GM18498 (cell line): ENCODE measurements at regions not wholly inside any gene's neighbourhood (a gene's known extent, or its start where the extent isn't known, plus 50 kb on each side); places are given as distances from the start of the nearest gene placed in this dataset.

Experiments used
- ATAC-seq: cut with Tn5 transposase; IDR thresholded peaks from one replicate; pipeline ENCODE4 v1.9.1; 2021; ENCODE audit warnings: mild to moderate bottlenecking, moderate library complexity; ENCODE audit not compliant: unreplicated experiment

DNA sequence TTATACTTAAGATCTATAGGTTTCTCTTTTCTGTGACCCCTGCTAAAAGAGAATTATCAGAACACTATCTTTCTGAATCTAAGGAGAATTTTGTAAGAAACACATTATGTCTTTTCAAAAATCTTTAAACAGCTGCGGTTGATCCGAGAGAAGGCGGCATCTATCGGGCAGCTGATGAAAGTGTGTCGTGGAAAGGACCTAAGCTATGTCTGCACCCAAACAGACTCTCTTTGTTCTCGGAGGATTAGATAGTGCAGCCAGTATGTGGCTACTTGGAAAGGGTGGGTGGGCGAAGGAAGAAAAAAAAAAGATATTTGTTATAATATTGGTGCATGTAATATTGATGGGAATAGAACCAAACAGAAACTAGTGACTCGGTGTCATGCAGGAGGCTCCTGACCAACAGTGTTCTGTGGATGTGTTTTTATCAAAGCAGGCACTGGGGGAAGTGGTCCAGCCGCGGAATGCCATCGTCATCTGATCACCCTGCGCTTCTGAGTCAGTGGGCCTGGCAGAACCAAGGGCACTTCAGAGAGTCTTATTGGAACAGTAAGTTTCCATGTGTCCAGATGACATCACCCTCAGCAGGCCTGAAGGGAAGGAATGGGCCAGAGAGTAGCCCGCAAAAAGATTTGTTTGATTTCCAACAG is 509.7 kb upstream of the AKR1E2 start:
- ATAC-seq = no peak

DNA sequence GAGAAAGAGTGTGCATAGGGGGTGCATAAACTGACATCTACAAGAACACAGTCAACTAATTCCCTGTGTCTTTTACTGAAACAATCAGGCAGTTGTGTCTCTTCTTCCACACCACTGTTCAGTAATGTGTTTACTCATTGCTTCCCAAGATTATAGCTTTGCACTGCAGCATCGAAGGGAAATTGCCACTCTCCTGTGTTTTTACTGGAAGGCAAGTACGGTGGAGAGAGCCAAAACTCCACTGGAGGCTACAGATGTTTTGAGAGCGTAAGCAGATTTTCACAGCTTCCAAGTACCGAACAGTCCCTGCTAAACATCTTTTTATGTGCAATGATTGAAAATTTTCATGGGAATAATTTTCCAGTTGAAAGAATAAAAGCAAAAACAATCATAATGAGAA is 510.5 kb upstream of the AKR1E2 start:
- no peak for ATAC-seq

DNA sequence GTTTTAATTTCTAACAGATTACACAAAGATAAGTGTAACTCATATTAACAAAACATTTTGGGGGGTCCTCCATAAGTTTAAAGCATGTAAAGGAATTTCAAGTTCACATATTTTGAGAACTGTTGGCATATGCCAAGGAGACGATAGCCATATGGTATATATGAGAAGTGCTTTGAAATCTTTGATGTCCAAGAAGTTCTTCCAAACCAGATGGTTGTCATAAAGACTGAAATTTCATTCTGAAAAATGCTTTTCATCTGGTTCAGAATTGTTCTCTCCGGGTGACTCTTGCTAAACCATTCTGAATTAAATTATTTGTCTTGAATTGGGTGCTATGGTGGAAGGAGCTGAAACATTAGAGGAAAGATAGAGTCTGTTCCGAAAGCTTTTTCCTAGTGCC is 513.0 kb upstream of the AKR1E2 start:
- ATAC-seq = no peak

DNA sequence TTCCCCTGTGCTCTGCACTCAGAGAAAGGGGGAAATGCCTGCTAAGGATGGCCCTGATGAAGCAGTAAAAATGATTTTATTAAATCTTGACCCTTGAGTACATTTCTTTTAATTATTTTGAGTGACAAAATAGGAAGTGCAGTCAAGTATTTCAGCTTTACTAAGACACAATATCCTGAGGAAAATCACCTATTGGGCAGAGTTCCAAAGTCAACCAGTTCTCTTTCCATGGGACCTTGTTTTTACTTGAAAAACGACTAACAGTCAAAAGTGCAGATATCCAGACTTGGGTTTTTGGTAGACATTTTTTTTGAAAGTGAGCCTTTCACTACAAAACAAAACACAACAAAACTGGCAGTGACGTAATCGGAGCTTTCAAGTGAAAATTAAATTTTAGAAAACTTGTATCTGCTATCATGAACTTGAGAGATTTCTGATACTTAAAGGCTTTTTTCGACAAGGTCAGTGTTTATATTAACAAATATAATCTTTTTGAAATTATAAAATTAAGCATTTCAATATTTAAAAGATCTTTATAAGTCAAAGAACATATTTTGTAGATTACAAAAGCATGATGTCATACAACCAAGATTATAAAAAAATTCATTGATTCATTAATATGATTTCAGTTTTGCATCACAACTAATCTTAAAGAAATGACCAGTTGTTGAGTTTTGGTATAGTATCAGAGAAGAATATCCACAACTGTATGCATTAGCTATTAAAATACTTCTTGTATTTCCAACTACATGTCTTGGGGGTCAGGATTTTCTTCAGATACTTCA is 513.8 kb upstream of the AKR1E2 start:
- ATAC-seq = no peak

DNA sequence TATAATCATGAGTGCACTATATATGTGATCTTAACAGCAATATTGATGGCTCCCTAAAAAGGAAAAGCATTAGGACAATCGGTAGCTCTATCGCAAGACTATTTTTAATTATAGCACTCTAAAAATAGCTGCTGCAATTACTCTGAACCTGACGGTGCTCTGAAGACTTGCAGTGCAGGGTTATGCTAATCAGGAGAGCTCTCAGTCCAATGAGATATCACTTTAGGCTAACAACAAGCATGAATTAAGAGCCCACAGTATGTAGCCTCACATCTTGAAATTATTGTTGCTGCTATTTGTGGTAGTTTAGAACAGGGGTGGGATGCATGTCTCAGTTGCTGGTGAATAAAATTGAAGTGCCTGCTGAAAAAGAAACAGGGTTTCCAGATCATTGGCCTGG is 515.8 kb upstream of the AKR1E2 start:
- ATAC-seq = no peak

DNA sequence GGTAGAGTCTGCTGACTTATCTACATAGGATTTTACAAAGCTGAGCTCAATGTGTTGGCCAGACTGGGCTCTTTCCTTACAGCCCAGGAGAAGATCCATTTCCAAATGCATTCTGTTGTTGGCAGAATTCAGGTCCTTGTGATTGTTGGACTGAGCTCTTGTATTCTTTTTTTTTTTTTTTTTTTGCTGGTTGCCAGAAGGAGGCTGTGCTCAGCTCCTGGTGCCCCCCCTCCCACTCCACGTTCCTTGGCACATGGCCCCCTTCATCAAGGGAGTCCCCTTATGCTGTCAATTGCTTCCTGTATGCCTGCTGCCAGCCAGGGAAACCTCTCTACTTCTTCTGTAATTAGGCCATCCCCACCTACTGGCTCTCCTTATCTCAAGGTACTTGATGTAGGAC is 518.1 kb upstream of the AKR1E2 start:
- ATAC-seq = no peak

DNA sequence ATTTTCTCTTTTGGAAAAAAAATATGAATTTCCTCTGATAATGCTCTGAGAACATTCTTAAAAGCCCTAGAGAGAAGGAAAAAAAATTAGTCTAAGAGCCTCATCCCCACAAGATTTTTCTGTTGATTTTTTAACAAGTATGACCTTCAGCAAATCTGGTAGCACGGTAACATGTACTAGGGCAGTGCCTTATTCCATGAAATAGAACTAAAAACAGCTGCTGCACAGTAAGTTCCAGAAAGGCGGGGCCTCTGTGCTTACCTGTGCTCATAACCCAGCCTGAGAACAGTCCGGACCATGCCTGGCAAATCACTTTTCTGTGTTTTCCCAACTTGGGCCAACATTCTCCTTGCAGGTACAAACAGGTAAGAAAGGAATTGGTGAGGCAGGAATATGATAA is 519.1 kb upstream of the AKR1E2 start:
- ATAC-seq = no peak

DNA sequence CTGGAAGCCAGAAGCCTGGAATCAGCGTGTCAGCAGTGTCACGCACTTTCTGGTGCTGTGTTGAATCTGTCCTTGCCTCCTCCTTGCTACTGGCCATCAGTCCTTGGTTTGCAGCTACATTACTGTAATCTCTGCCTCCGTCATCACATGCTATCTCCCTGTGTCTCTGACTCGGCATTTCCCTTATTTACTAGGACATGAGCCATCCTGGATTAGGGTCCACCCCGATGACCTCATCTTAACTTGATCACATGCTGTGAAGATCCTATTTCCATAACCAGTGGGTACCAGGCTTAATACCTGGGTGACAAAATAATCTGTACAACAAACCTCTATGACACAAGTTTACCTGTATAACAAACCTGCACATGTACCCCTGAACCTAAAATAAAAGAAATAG is 518.0 kb upstream of the KLF6 start:
- ATAC-seq = no peak

DNA sequence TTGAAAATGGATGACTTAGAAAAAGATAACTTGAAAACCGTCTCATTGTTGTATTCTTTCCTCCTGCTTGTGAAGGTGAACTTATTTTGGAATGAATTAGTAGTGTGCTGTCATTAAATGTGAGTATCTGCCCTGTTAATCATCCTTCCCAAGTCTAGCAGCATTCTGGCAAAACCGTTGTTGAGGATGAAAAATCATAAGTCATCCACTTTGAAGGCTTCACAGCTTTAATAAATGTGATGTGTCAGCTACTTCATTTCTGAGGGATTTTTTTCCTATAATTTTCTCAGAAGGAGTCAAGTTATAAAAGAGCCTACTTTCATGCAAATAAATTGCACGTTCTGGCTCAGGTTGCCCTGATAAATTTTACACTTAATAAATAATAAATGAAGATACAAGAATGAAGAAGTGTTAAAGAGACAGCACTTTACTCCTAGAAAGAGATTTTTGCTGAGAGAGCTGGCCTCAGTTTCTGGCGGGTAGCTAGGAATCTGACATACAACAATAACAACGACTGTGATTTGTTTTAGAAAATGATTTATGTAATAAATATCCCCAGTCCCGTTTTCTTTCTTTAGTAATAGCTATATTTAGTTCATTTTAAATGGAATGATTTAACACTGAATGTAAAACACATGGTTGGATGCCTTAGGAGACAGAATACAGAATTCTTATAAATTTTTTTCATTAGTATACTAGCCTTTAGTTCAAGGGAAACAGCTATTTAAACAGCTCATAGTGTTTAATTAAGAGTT is 516.5 kb upstream of the KLF6 start:
- ATAC-seq = no peak

DNA sequence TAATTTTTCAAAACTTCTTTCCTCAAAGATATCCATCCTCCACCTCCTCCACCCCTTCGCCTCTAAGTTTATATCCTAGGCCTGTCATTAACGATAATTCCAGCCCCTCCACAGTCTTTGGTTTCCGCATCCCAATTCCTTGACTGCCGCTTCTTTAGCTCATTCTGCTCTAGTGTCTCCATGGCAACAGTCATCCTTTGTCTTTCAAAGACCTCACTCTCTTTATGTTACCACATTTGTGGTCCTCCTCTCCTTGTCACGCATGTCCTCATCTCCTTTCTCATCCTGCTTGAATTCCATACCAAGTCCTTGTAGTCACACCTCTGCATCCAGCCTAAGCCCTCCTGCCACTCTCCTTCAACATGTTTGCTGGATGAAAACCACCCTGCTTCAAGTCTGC is 511.2 kb upstream of the KLF6 start:
- ATAC-seq = no peak

DNA sequence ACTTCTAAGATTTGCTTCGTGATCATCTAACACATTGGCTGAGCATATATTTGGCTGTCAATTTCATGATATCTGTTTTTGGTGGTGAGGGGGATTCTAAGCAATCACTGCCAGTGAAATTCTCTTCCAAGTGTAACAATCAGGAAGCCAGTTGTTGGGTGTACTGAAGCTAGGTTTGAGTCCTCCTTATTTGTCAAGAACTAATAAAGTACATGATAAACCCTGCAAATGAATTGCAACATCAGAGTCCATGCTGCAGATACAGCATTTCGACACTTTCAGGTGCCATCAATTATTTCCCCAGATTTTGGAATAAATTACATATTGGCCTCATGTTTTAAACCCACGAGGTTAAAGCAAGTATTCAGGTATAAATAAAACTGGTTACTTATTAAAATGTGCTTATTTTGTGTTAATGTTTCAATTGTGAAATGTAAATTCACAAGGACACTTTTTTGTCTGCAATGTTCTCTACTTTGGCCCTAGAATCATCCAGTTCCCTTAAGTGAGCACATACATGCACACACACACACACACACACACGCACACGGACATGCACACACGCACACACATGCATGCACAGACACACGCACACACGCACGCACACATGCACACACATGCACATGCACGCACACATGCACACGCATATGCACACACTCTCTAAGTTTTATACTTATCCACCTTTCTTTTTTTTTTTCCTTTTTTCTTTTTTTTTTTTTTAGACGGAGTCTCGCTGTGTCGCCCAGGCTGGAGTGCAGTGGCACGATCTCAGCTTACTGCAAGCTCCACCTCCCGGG is 510.2 kb upstream of the KLF6 start:
- no peak for ATAC-seq

DNA sequence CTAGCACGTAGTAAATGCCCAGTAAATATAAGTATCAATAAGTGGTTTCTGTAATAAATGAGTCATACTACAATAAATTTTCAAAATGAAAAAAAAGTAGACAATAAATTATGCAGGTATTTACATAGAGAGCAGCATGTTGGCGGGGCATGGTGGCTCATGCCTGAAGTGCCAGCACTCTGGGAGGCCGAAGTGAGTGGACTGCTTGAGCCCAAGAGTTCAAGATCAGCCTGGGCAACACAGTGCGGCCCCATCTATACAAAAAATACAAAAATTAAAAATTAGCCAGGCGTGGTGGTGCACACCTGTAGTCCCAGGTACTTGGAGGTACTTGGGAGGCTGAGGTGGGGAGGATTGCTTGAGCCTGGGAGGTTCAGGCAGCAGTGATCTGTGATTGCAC is 509.3 kb upstream of the KLF6 start:
- ATAC-seq = no peak

DNA sequence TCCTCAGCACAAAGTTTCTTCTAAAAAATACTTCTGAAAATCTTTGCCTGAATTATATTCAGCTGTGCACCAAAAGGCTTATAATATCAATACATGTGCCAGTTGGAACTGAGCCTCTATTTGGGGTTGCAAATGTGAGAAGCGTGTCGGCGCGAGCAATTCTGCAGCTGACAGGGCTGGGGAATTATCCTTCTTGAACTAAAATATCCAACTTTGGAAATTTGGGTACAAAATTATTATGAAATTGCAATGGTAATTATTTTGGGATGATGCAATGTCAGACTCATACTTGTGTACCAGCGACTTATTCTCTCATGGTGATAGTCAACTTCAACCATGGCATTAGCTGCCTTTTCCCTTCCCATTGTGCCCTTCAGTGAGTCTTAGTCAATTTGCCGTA is 507.0 kb upstream of the KLF6 start:
- no peak for ATAC-seq

DNA sequence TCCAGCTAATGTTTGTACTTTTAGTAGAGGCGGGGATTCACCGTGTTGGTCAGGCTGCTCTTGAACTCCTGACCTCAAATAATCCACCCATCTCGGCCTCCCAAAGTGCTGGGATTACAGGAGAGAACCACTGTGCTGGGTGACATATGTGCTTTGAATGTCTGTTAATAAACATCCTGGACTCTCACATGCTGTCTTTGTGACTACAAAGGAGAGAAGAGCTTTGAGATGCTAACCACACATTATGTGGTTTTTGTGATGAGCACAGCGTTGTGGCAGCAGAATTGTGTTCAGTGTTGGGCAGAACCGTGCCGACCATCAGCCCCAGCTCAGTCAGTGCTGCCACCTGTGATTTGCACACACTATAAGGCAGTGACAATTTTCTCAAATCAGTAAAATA is 500.1 kb upstream of the KLF6 start:
- no peak for ATAC-seq

DNA sequence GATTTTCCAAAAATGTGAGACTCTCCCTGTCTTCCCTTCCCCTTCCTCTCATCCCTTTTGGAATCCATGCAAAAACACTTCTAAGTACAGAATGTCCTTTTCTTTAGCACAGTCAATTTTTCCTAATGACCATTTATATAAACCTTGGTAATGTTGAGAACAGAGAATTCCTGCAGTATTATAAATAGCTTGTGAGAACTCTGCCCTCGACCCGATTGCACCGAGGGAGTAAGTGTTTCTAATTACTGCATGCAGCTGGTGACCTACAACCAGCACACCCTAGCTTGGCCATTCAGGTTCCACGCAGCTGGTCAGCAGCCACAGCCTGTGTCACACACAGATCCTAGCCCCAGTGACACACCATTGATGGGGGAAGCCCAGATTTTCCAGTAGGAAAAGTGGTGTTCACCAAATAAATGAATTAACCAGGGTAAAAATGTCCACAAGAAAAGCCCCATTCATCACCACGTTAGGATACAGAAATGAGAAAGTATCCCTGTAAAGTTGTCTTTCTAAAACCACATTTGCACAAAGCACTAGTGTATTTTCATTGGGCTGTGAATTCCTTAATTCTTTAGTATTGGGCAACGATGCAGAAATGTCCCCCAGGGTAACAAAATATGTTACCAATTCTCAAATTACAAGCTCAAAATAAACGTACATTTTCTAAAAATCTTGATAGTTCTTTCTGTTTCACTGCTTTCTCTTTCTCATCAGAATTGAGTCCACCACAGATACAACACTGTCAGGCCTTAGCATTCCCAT is 499.0 kb upstream of the KLF6 start:
- ATAC-seq = no peak

DNA sequence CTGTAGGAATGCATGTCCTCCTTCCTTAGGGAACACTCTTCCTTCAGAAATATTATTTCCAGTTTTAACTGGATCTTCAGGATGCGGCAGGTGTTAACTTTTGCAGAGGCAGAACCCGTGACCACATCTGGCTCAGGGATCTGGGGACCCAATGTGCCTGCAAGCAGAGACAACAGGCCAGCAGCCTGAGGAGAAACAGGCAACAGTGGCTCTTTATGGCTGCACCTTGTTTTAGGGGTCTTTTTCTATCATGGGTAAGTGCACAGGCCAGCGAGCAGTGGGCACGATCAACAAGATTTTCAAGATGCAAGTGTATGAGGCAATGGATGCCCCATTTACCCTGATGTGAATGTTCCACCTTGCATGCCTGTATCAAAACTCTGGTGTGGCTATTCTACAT is 497.5 kb upstream of the KLF6 start:
- no peak for ATAC-seq

DNA sequence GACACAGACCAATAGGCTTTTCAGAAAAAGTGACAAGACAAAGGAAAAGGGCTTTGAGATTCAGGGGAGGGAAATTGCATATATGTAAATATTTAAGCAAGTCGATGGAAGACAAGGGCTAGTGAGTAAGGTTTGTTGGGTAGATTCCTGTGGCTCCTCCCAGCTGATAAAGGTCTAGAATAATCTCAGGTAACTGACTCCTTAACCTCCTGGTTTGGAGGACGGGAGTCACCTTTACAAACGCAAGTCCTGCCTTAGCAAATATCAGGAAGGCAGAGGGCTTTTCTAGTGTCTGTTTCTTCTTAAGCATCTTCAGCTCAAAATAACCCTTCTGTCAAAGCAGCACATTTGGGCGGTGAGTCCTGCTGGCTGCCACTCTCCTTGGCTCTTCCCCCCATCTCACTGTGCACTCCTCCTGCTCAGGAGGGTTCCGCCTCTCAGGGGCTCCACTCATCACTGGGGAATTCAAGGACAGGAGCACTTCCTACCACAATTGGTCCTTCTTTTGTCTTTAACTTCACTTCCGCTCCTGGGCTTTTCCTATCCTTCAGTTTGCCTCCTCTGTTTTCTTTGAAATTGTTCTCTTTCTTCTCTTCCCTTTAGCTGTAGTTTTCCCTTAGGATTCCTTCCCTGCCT is 496.3 kb upstream of the KLF6 start:
- ATAC-seq = no peak

DNA sequence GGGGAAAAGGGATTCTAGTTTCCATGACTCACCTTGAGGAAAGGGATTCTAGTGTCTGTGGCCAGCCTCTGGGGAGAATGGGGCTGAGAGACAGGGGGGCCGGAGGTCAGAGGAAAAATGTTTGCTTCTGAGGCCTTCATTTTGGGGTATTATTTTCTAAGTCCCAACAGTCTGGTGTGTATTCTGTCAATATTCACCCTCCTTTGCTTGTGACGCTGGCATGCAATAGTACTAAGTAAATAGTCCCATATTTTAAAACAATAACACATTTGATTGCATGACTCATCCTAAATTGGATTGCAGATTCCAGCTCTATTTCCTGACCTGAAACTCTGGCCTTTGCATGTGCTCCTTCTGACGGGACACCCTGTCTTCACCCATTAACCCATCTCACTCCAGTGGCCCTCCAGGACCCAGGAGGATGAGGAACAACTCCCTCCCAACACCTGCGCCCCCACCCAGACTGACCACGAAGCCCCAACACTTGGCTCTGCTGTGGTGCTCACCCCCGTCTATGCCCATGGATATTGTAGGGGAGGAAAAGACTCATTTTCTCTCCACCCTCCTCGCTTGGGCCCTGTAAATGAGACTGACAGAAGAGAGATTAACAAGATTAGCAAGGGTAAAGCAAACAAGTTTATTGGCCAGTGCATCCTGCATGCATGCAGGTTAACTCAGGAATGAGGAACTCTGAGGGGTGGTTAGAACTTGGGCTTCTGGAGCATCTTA is 495.6 kb upstream of the KLF6 start:
- no peak for ATAC-seq

DNA sequence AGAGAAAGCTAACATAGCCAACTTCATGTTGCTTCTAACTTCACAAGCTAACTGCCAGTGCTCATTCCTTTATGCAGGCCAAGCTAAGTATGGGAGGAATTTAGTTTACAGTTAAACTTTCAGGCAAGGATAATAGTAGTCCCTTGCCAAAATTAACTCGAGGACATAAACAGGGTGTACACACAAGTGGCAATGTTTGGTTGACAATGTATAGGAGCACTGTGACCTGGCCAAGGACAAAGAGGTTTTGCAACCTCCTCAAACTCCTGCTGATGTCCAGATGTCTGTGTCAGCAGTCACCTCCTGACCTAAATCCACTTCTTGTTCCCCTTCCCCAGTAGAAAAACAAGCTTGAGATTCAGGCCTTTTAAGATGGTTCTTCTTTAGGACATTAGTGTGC is 494.6 kb upstream of the KLF6 start:
- ATAC-seq = no peak
